ENCODE measurements at regions not wholly inside any gene's neighbourhood (a gene's known extent, or its start where the extent isn't known, plus 50 kb on each side); places are given as distances from the start of the nearest gene placed in this dataset.

DNA sequence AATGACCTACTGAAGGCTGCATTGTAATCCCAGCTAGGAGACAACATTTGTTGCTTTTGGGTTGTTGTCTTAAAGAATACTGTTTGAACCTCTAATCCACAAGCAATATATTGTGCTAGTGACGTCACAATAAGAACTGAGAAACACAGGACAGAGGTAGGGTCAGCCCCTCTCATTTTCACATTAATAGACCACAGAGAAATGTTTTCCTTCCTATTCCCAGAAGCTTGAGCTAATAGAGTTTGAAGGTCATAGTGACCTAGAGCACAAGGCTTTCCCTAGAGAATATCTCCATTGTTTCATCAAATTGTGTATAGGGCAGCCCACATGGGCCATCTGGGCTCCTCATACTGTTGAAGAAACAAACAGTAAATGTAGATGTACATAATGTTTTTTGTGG lies 300.9 kb upstream of the AKR1E2 start:
- no peak for TF ChIP-seq EZH2 (IDR thresholded peaks at IDR 0.05; ENCODE audit: borderline replicate concordance, low read depth, low read length, severe bottlenecking)
- TF ChIP-seq, protein P1, sequence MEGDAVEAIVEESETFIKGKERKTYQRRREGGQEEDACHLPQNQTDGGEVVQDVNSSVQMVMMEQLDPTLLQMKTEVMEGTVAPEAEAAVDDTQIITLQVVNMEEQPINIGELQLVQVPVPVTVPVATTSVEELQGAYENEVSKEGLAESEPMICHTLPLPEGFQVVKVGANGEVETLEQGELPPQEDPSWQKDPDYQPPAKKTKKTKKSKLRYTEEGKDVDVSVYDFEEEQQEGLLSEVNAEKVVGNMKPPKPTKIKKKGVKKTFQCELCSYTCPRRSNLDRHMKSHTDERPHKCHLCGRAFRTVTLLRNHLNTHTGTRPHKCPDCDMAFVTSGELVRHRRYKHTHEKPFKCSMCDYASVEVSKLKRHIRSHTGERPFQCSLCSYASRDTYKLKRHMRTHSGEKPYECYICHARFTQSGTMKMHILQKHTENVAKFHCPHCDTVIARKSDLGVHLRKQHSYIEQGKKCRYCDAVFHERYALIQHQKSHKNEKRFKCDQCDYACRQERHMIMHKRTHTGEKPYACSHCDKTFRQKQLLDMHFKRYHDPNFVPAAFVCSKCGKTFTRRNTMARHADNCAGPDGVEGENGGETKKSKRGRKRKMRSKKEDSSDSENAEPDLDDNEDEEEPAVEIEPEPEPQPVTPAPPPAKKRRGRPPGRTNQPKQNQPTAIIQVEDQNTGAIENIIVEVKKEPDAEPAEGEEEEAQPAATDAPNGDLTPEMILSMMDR (IDR thresholded peaks at IDR 0.05; ENCODE audit: borderline replicate concordance, extremely low read depth, low read length, poor library complexity, severe bottlenecking): no peak

Data from DND-41 (cell line).